ENCODE measurements at regions not wholly inside any gene's neighbourhood (a gene's known extent, or its start where the extent isn't known, plus 50 kb on each side); places are given as distances from the start of the nearest gene placed in this dataset.

DNA sequence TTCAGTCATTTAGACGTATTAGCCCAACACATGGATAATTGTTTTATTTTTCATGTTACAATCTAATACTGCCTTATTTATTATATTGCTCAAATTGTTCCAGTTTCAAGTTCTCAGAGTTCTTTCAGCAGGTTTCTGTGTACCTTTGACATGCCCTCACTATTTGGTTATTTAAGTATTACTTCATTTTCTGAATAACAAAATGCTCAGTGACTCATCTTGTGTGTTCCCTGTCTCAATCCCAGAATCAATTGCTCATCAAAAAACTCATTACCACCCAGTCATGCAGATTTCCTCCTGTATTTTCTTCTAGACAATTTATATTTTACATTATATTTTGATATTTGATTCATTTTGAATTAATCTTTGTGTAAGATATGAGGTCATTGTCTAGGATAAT is 562.6 kb downstream of the ANXA1 start:
- intact Hi-C loops (cut with DNase I): no loop called here
- no peak overlapping the region for H3K27ac ChIP-seq
- H3K9me3 ChIP-seq: no peaks in the 10 kb centered on the region

GRCh38 chr9:73715591-73715990 is 563.9 kb downstream of the ANXA1 start:
- TF ChIP-seq, protein P1, sequence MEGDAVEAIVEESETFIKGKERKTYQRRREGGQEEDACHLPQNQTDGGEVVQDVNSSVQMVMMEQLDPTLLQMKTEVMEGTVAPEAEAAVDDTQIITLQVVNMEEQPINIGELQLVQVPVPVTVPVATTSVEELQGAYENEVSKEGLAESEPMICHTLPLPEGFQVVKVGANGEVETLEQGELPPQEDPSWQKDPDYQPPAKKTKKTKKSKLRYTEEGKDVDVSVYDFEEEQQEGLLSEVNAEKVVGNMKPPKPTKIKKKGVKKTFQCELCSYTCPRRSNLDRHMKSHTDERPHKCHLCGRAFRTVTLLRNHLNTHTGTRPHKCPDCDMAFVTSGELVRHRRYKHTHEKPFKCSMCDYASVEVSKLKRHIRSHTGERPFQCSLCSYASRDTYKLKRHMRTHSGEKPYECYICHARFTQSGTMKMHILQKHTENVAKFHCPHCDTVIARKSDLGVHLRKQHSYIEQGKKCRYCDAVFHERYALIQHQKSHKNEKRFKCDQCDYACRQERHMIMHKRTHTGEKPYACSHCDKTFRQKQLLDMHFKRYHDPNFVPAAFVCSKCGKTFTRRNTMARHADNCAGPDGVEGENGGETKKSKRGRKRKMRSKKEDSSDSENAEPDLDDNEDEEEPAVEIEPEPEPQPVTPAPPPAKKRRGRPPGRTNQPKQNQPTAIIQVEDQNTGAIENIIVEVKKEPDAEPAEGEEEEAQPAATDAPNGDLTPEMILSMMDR (IDR thresholded peaks at IDR 0.05): no peak
- Histone ChIP-seq H3K4me3 (no peak overlapping the region), H3K27me3 (no peaks in the 10 kb centered on the region), H3K36me3 (no peaks in the 10 kb centered on the region), H3K9ac (ENCODE audit: low read depth in 2 of 2, low read length in 2 of 2) (no peak overlapping the region), H3K27ac (no peak overlapping the region), H3K4me1 (no peaks in the 10 kb centered on the region), H3K9me3 (no peaks in the 10 kb centered on the region)
- DNase-seq: no peak
- intact Hi-C loops (cut with DNase I): no loop called here

More for the DNA sequence above, 562.6 kb downstream of the ANXA1 start:
- H3K4me1 ChIP-seq: no peaks in the 10 kb centered on the region
- no peak for DNase-seq
- TF ChIP-seq, protein P1 (IDR thresholded peaks at IDR 0.05): no peak
- H3K27me3 ChIP-seq: no peaks in the 10 kb centered on the region
- H3K4me3 ChIP-seq: no peak overlapping the region
- no peaks in the 10 kb centered on the region for H3K36me3 ChIP-seq
- no peak overlapping the region for H3K9ac ChIP-seq (ENCODE audit: low read depth in 2 of 2, low read length in 2 of 2)

- DNase-seq: no peak
- Histone ChIP-seq H3K4me1 (no peaks in the 10 kb centered on the region), H3K9me3 (no peaks in the 10 kb centered on the region), H3K27ac (no peak overlapping the region), H3K36me3 (no peaks in the 10 kb centered on the region), H3K9ac (ENCODE audit: low read depth in 2 of 2, low read length in 2 of 2) (no peak overlapping the region), H3K27me3 (no peaks in the 10 kb centered on the region), H3K4me3 (no peak overlapping the region)
- intact Hi-C loops (cut with DNase I): no loop called here
- TF ChIP-seq, protein P1 (IDR thresholded peaks at IDR 0.05): no peak
Observed at GRCh38 chr9:73719660-73720059, 568.0 kb downstream of the ANXA1 start.

- Histone ChIP-seq H3K27ac (no peak overlapping the region), H3K36me3 (no peaks in the 10 kb centered on the region), H3K4me1 (no peaks in the 10 kb centered on the region), H3K4me3 (no peak overlapping the region), H3K9ac (ENCODE audit: low read depth in 2 of 2, low read length in 2 of 2) (no peak overlapping the region), H3K27me3 (no peaks in the 10 kb centered on the region), H3K9me3 (no peaks in the 10 kb centered on the region)
- intact Hi-C loops (cut with DNase I): no loop called here
- TF ChIP-seq, protein P1 (IDR thresholded peaks at IDR 0.05): no peak
- DNase-seq: no peak
Observed at GRCh38 chr9:73720601-73721000, 568.9 kb downstream of the ANXA1 start.

GRCh38 chr9:73736270-73736669 is 584.6 kb downstream of the ANXA1 start:
- TF ChIP-seq, protein P1 (IDR thresholded peaks at IDR 0.05): no peak

More at GRCh38 chr9:73736270-73736669, 584.6 kb downstream of the ANXA1 start:
- DNase-seq: no peak
- no peak overlapping the region for H3K27ac ChIP-seq
- H3K4me1 ChIP-seq: no peaks in the 10 kb centered on the region
- H3K27me3 ChIP-seq: no peaks in the 10 kb centered on the region
- H3K36me3 ChIP-seq: no peaks in the 10 kb centered on the region
- no peak overlapping the region for H3K9ac ChIP-seq (ENCODE audit: low read depth in 2 of 2, low read length in 2 of 2)
- no peak overlapping the region for H3K4me3 ChIP-seq
- intact Hi-C loops (cut with DNase I): no loop called here
- H3K9me3 ChIP-seq: no peaks in the 10 kb centered on the region

All from colonic mucosa (tissue), 4 donors.